ENCODE measurements at regions not wholly inside any gene's neighbourhood (a gene's known extent, or its start where the extent isn't known, plus 50 kb on each side); places are given as distances from the start of the nearest gene placed in this dataset.

DNA sequence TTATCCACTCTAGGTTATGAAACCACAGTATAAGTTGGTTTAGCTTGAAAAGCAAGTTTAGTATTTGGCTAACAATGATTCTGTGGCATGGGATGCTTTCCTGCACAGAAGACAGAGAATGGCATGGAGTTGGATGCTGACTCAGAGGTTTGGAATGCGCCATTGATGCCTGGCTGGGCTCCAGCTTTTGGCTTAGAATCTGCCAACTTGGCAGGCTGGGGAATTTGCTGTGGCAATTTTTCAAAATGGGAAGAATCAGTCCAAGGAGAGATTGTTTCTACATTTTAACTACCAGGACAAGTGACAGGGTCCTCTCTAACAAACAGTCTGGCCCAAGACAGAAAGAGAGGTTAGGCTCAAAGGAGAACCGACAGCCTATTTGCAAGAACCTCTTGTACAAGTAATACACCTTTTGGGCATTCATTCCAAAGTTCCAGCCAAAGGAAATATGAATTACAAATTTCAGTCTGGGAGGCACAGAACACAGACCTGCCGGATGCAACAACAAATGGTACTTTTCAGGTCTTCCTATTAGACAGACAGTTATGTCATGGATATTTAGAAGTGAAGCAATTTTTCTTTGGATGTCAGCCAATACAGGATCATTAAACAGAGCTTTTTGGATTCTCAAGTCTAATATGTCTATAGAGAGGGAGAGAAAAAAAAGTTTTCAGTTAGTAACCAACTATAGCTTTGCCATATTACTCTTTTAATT, 1027.7 kb downstream of the TMEM182 start:
- Histone ChIP-seq H3K27me3 (ENCODE audit: low read length) (no peaks in the 10 kb centered on the region), H3K27ac (ENCODE audit: low read depth, low read length) (no peak overlapping the region), H3K4me2 (ENCODE audit: low read depth, low read length, poor library complexity, severe bottlenecking) (no peak overlapping the region), H3K9me2 (replicated peaks; ENCODE audit: insufficient read depth, low read length) (0 out of 2 replicates have a peak, but pooled peaks cover 3% of the 10 kb centered on the region), H3F3A (ENCODE audit: insufficient read depth) (no peaks in the 10 kb centered on the region), H3K36me3 (ENCODE audit: low read length) (no peaks in the 10 kb centered on the region), H3K4me3 (ENCODE audit: insufficient read depth, low read length, poor library complexity, severe bottlenecking) (no peak overlapping the region), H3K79me2 (ENCODE audit: insufficient read depth, low read length) (no peaks in the 10 kb centered on the region), H4K20me1 (ENCODE audit: low read depth, low read length) (no peaks in the 10 kb centered on the region; the same call in 1 of the 2 replicates), H3K9me3 (ENCODE audit: insufficient read depth, low read length) (no peaks in the 10 kb centered on the region), H3K9ac (ENCODE audit: low read length) (no peak overlapping the region), H2AFZ (ENCODE audit: low read depth, low read length, severe bottlenecking) (no peak overlapping the region)
- no peak for TF ChIP-seq EZH2phosphoT487 (conservative IDR thresholded peaks at IDR 0.05; ENCODE audit: low read length)
- TF ChIP-seq, protein P1, sequence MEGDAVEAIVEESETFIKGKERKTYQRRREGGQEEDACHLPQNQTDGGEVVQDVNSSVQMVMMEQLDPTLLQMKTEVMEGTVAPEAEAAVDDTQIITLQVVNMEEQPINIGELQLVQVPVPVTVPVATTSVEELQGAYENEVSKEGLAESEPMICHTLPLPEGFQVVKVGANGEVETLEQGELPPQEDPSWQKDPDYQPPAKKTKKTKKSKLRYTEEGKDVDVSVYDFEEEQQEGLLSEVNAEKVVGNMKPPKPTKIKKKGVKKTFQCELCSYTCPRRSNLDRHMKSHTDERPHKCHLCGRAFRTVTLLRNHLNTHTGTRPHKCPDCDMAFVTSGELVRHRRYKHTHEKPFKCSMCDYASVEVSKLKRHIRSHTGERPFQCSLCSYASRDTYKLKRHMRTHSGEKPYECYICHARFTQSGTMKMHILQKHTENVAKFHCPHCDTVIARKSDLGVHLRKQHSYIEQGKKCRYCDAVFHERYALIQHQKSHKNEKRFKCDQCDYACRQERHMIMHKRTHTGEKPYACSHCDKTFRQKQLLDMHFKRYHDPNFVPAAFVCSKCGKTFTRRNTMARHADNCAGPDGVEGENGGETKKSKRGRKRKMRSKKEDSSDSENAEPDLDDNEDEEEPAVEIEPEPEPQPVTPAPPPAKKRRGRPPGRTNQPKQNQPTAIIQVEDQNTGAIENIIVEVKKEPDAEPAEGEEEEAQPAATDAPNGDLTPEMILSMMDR (IDR thresholded peaks at IDR 0.05; ENCODE audit: insufficient read depth, low read length, poor library complexity, severe bottlenecking), result no peak

DNA sequence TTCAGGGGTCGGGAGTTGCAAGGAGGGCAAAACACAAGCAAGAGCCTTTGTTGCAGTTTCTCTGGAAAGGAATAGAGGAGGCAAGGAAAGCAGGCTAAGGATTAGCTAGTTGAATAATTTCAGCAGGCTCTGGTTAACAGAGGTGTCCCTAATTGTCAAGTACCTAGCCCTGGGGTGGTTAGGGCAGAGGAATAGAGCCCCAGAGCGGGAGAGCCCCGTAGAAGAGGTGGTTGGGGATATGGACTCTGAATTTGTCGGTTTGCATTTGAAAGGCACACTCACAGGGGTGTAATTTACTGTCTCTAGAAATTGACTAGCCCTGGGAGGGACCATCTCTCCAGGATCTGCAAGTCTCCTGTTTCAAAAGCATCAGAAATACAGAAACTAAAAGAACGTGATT, 1030.2 kb downstream of the TMEM182 start:
- H3K27me3 ChIP-seq (ENCODE audit: low read length), result no peaks in the 10 kb centered on the region
- no peaks in the 10 kb centered on the region for H3K79me2 ChIP-seq (ENCODE audit: insufficient read depth, low read length)
- no peak overlapping the region for H3K9ac ChIP-seq (ENCODE audit: low read length)
- H3K4me3 ChIP-seq (ENCODE audit: insufficient read depth, low read length, poor library complexity, severe bottlenecking), result no peak overlapping the region
- H3K9me3 ChIP-seq (ENCODE audit: insufficient read depth, low read length), result no peaks in the 10 kb centered on the region
- H3K9me2 ChIP-seq (replicated peaks; ENCODE audit: insufficient read depth, low read length), result 0 out of 2 replicates have a peak, but pooled peaks cover 3% of the 10 kb centered on the region
- H3F3A ChIP-seq (ENCODE audit: insufficient read depth), result no peaks in the 10 kb centered on the region
- H4K20me1 ChIP-seq (ENCODE audit: low read depth, low read length), result no peaks in the 10 kb centered on the region
- no peak overlapping the region for H3K4me2 ChIP-seq (ENCODE audit: low read depth, low read length, poor library complexity, severe bottlenecking)
- no peak overlapping the region for H3K27ac ChIP-seq (ENCODE audit: low read depth, low read length)
- TF ChIP-seq, protein P1 (IDR thresholded peaks at IDR 0.05; ENCODE audit: insufficient read depth, low read length, poor library complexity, severe bottlenecking), result no peak
- no peak overlapping the region for H2AFZ ChIP-seq (ENCODE audit: low read depth, low read length, severe bottlenecking)
- H3K36me3 ChIP-seq (ENCODE audit: low read length), result no peaks in the 10 kb centered on the region

DNA sequence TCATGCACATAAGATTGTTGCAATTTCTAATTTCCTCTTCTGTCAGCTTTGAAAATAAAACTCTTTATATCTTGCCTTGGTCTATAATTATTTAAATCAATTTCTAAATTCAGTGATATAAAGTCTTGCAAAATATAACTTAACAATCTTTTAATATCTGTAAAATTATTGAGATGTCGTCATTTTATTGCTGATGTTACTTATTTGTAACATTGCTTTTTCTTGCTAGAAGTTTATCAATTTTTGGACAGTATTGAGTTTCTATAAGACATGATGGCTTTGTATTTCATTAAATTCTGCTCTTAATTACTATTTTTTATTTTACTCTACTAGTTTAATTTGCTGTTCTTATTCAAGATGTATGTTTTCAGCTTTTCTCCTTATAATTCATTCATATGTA, 1036.5 kb downstream of the TMEM182 start:
- H3K36me3 ChIP-seq (ENCODE audit: low read length), result no peaks in the 10 kb centered on the region

More for the DNA sequence above, 1036.5 kb downstream of the TMEM182 start:
- no peak overlapping the region for H3K4me2 ChIP-seq (ENCODE audit: low read depth, low read length, poor library complexity, severe bottlenecking)
- H3F3A ChIP-seq (ENCODE audit: insufficient read depth), result no peaks in the 10 kb centered on the region
- no peaks in the 10 kb centered on the region for H4K20me1 ChIP-seq (ENCODE audit: low read depth, low read length)
- TF ChIP-seq, protein P1 (IDR thresholded peaks at IDR 0.05; ENCODE audit: insufficient read depth, low read length, poor library complexity, severe bottlenecking), result no peak
- TF ChIP-seq EZH2phosphoT487 (conservative IDR thresholded peaks at IDR 0.05; ENCODE audit: low read length), result no peak
- no peak overlapping the region for H3K4me3 ChIP-seq (ENCODE audit: insufficient read depth, low read length, poor library complexity, severe bottlenecking)
- no peaks in the 10 kb centered on the region for H3K9me3 ChIP-seq (ENCODE audit: insufficient read depth, low read length)
- H3K9ac ChIP-seq (ENCODE audit: low read length), result no peak overlapping the region
- H3K27ac ChIP-seq (ENCODE audit: low read depth, low read length), result no peak overlapping the region
- H2AFZ ChIP-seq (ENCODE audit: low read depth, low read length, severe bottlenecking), result no peak overlapping the region
- no peaks in the 10 kb centered on the region for H3K79me2 ChIP-seq (ENCODE audit: insufficient read depth, low read length)
- 0 out of 2 replicates have a peak, but pooled peaks cover 3% of the 10 kb centered on the region for H3K9me2 ChIP-seq (replicated peaks; ENCODE audit: insufficient read depth, low read length)
- H3K27me3 ChIP-seq (ENCODE audit: low read length), result no peaks in the 10 kb centered on the region
